ENCODE measurements at regions not wholly inside any gene's neighbourhood (a gene's known extent, or its start where the extent isn't known, plus 50 kb on each side); places are given as distances from the start of the nearest gene placed in this dataset.
A peak's percentile ranks its signal among the peaks of the same experiment; 100 is the strongest.

DNA sequence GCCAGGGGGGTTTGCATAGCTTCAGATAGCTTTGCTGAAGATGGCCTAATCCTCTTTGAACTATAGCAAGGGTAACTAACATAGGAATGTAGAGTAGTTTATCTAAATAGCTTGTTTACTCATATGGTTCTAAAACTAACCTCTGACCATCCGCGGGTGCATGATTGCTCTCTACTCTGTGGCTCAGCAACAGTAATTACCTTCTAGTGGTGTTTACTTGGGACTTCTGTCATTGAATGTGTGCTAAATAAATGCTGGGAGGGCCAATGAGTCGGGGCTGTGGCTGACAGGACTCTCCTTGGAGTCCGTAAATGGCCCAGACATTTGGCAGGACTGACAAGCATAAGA is 1461.9 kb downstream of the UQCRFS1 start:
- DNase-seq = no peak

DNA sequence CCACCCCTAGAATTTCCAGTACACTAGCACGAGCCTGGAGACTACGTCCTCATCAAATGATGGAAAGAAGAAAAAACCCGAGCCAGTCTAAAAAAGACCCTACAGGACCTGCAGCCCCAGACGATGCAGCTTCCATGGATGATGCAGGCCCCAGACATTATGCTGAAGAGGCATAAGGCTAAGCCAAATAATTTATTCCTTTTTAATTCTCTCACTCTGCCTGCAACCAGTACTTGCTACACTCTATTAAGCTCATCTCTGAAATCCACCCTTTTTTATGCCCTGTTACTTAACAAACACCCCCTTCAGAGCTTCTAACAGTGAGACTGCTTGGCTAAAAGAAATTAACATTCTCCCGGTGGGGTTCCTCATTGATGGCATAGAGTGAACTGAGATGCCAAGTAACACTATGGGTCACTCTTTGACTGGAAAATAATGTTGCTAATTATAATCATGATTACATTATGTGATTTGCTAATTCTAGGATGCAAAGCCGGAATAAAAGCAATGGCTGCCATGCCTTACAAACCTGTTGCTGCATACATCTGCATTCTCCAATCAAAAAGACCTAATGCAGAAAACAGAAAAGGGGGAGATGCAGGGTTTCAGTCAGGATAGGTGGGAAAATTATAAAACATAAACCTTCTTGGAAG is 1462.4 kb downstream of the UQCRFS1 start:
- no peak for DNase-seq

GRCh38 chr19:27748551-27749152 is 1464.3 kb downstream of the UQCRFS1 start:
- no peak for DNase-seq

GRCh38 chr19:27746691-27747380 is 1466.1 kb downstream of the UQCRFS1 start:
- peak in 1 of 5 experiments; percentile 11 for DNase-seq

DNA sequence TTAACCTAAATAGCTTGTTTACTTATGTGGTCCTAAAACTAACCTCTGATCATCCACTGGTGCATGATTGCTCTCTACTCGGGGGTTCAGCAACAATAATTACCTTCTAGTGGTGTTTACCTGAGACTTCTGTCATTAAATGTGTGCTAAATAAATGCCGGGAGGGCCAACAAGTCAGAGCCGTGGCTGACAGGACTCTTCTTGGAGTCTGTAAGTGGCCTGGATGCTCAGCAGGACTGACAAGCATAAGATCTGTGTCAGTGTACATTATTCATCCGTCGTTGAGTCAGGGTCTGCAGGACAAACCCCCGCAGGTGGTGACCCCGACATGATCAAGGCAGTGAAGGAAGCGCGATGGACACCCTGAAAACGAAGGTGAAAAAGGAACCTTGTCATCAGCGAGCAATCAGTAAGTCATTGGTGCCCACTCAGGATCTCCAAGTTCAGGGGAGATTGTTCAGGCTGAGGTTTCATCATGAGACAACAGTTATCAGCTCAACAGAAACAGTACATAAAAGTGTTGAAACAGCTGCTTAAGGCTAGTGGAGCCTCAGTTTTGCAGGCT is 1466.9 kb downstream of the UQCRFS1 start:
- no peak for DNase-seq

GRCh38 chr19:27744926-27745768 is 1467.8 kb downstream of the UQCRFS1 start:
- DNase-seq = no peak

DNA sequence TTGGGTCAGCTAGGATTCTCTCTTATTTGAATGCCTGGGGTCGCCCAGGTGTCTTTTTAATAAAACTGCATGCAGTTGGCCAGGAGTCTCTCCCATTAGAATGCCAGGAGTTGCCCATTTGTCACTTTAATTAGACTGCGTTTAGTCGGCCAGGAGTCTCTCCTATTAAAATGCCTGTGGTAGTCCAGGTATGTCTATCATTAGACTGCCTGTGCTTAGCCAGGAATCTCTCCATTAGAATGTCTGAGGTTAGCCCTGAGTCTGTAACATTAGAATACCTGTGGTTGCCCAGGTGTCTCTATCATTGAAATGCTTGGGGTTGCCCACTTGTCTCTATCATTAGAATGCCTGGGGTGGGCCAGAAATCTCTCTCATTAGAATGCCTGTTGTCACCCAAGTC is 1470.9 kb downstream of the UQCRFS1 start:
- DNase-seq = no peak

GRCh38 chr19:27741236-27741635 is 1471.7 kb downstream of the UQCRFS1 start:
- DNase-seq = no peak

DNA sequence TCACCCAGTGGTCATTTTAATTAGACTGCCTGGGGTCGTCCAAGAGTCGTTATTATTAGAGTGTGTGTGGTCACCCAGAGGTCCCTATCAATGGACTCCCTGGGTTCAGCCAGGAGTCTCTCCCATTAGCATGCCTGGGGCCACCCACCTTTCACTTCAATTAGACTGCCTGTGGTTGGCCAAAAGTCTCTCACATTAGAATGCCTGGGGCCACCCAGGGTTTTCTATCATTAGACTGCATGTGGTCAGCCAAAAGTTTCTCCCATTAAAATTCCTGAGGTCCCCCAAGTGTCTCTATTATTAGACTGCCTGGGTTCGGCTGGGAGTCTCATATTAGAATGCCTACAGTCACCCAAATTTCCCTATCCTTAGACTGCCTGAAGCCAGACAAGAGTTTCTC is 1472.6 kb downstream of the UQCRFS1 start:
- DNase-seq = no peak

DNA sequence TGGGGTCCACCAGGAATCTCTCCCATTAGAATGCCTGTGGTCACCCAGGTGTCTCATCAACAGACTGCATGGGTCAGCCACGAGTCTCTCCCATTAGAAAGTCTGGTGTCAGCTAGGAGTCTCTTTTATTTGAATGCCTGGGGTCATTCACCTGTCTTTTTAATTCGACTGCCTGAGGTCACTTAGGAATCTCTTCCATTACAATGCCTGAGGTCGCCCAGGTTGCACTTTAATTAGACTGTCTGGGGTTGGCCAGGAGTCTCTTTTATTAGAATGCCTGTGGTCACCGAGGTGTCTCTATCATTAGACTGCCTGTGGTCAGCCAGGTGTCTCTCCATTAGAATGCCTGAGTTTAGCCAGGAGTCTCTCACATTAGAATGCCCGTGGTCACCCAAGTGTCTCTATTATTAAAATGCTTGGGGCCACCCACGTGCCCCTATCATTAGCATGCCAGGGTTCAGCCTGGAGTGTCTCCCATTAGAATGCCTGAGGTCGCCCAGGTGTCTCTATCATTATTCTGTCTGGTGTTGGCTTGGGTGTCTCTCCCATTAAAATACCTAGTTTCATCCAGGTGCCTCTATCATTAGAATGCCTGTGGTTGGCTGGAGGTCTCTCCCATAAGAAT is 1474.3 kb downstream of the UQCRFS1 start:
- no peak for DNase-seq

DNA sequence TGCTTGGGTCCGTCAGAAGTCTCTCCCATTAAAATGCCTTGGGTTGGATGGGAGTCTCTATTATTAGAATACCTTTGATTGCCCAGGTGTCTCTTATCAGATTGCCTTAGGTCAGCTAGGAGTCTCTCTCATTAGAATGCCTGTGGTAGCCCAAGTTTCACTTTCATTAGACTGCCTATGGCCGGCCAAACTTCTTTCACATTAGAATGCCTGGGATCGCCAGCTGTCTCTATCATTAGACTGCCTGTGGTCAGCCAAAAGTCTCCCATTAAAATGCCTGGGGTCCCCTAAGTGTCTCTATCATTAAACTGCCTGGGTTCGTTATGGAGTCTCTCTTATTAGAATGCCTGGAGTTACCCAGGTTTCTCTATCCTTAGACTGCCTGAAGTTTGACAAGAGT is 1476.7 kb downstream of the UQCRFS1 start:
- DNase-seq = no peak

DNA sequence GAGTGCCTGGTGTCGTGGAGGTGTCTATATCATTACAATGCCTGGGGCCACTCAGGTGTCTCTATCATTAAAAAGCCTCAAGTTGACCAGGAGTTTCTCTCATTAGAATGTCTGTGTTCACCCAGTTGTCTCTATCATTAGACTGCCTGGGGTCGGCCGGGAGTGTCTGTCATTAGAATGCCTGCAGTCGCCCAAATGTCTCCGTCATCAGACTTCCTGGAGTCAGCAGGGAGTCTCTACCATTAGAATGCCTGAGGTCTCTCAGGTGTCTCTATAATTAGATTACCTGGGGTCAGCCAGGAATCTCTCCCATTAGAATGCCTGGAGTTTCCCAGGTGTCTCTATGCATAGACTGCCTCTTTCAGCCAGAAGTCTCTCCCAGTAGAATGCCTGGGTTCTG is 1477.6 kb downstream of the UQCRFS1 start:
- DNase-seq = no peak

- no peak for DNase-seq
These were observed 1478.3 kb downstream of the UQCRFS1 start for GRCh38 chr19:27734496-27735220.

GRCh38 chr19:27733551-27734266 is 1479.2 kb downstream of the UQCRFS1 start:
- DNase-seq = no peak

DNA sequence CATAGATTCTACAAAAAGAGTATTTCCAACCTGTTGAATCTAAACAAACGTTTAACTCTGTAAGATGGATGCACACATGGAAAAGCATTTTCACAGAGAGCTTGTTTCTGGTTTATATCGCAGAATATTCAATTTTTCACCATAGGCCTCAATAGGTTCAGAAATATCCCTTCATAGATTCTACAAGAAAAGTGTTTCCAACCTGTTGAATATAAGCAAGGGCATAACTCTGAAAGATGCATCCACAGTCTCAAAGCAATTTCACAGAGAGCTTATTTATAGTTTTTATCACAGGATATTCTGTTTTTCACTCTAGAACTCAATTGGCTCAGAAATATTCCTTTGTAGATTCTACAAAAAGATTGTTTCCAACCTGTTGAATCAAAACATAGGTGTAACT is 1483.6 kb downstream of the UQCRFS1 start:
- no peak for DNase-seq

GRCh38 chr19:27722625-27723024 is 1490.3 kb downstream of the UQCRFS1 start:
- no peak for DNase-seq

DNA sequence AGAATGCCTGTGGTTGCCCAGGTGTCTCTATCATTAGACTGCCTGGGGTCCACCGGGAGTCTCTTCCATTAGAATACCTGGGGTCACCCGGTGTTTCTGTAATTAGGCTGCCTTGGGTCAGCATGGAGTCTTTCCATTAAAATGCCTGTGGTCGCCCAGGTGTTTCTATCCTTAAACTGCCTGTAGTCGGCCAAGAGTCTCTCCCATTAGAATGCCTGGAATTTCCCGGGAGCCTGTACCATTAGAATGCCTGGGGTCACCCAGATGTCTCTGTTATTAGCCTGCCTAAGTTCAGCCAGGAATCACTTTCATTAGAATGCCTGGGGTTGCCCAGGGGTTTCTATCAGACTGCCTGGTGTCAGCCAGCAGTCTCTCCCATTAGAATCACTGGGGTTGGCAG is 1492.8 kb downstream of the UQCRFS1 start:
- DNase-seq = no peak

DNA sequence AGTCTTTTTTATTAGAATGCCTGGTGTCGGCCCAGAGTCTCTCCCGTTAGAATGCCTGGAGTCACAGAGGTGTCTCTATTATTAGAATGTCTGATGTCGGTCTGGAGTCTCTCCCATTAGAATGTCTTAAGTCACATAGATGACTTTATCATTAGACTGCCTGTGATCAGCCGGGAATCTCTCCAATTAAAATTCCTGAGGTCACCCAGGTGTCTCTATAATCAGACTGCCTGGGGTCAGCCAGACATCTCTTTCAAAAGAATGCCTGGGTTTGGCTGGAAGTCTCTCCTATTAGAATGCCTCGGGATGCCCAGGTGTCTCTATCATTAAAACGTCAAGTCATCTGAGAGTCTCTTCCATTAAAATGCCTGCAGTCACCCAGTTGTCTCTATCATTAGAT is 1493.9 kb downstream of the UQCRFS1 start:
- no peak for DNase-seq

DNA sequence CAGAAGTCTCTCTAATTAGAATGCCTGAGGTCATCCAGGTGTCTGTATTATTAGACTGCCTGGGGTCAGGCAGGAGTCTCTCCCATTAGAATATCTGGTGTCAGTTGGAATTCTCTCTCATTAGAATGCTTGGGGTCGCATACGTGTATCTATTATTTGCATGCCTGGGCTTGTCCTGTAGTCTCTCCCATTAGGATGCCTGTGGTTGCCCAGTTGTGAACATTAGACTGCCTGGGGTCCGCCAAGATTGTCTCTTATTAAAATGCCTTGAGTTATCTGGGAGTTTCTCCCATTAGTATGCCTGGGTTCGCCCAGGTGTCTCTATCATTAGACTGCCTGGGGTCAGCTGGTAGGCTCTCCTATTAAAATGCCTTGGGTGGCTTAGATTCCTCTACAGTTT is 1494.7 kb downstream of the UQCRFS1 start:
- no peak for DNase-seq

DNA sequence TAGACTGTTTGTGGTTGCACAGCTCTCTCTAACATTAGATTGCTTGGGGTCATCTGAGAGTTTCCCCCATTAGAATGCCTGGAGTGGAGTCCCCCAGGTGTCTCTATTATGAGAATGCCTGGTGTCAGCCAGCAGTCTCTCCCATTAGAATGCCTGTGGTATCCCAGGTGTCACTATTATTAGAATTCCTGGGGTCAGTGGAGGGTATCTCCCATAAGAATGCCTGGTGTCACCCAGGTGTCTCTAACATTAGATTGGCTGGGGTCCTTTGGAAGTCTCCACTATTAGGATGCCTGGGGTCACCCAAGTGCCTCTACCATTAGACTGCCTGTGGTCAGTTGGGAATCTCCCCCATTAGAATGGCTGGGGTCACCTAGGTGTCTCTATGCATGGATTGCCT is 1495.1 kb downstream of the UQCRFS1 start:
- DNase-seq = no peak

DNA sequence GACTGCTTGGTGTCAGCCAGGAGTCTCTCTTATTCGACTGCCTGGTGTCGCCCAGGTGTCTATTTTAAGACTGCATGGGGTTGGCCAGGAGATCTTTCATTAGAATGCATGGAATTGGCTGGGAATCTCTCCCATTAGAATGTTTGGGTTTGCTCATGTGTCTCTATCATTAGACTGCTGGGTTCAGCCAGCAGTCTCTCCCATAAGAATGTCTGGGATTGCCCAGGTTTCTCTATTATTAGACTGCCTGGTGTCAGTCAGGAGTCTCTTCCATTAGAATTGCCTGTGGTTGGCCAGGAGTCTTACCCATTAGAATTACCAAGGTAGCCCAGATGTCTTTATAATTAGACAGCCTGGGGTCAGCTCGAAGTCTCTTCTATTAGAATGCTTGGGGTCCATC is 1496.0 kb downstream of the UQCRFS1 start:
- DNase-seq = no peak
